ENCODE measurements at regions not wholly inside any gene's neighbourhood (a gene's known extent, or its start where the extent isn't known, plus 50 kb on each side); places are given as distances from the start of the nearest gene placed in this dataset.

DNA sequence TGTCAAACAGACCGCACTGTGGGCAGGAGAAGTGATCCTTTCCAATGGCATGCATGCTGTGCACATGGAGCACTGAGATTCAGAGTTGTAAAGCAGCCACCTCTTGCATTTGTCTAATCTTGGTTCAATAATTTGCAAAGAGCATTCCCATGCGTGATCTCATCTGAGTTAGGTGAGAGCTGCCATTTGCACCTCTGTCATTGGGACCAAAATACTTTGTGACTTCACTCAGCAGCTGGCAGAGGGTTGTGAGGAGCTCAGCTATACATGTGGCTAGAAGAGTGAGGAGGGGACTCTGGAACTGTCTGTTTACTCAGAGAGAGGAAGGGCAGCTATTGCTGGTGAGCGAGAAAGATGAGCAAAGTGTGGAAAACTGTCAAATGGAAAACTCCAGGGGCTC is 265.1 kb upstream of the TNP1 start:
- no peak for TF ChIP-seq CTCF (IDR thresholded peaks at IDR 0.05)
- no peak for TF ChIP-seq POLR2A (IDR thresholded peaks at IDR 0.05)
